Thyroid gland (tissue), 4 donors: ENCODE measurements at regions not wholly inside any gene's neighbourhood (a gene's known extent, or its start where the extent isn't known, plus 50 kb on each side); places are given as distances from the start of the nearest gene placed in this dataset.

Source experiments
- DNase-seq, 2 donors: peaks; one replicate each; pipeline ENCODE4 v3.0.0-alpha.2; 2019
- H3K27ac ChIP-seq, 3 donors: fragments of 200-600 bp; sonication (generic); 1 replicate in 2 of 3; 2 replicates in 1 of 3; pipeline ENCODE4 v1.5.1; 2016 to 2019; ENCODE audit warnings: mild to moderate bottlenecking in 1 of 3, moderate library complexity in 1 of 3
- H3K27me3 ChIP-seq: fragments of 200-600 bp; sonication (generic); one replicate; pipeline ENCODE4 v1.5.1; 2019
- H3K36me3 ChIP-seq, 2 donors: fragments of 200-600 bp; sonication (generic); one replicate each; pipeline ENCODE4 v1.5.1; 2016 to 2019
- H3K4me1 ChIP-seq, 2 donors: fragments of 200-600 bp; sonication (generic); one replicate each; pipeline ENCODE4 v1.5.1; 2017 to 2019
- H3K4me3 ChIP-seq, 3 donors: fragments of 200-600 bp; sonication (generic); replicated peaks in 1 of 3; 1 replicate in 2 of 3; 2 replicates in 1 of 3; pipeline ENCODE4 v1.5.1; 2016; ENCODE audit warnings: mild to moderate bottlenecking in 1 of 3
- H3K9me3 ChIP-seq: fragments of 200-600 bp; sonication (generic); one replicate; pipeline ENCODE4 v1.5.1; 2017
- POLR2A ChIP-seq, 2 donors: fragments of 450-650 bp; IDR thresholded peaks; one replicate each; pipeline ENCODE4 v1.6.1; 2017; ENCODE audit warnings: antibody characterized with exemption in 2 of 2, mild to moderate bottlenecking in 2 of 2, moderate library complexity in 1 of 2
- WGBS, 2 donors: methylation state at CpG; one replicate each; pipeline ENCODE4 v1.1.5; 2017; 5-methylcytosine and 5-hydroxymethylcytosine counted together
- intact Hi-C: fragments of 100-400 bp; cut with DNase I; formaldehyde crosslinking; loops from one replicate; pipeline ENCODE4 v1.15.1; 2023
- TF ChIP-seq, protein P1 (sequence below), 6 experiments: fragments of 200-600 bp in 3 of 6; fragments of 450-650 bp in 3 of 6; sonication (generic) in 3 of 6; IDR thresholded peaks; one replicate each; pipeline ENCODE4 v1.5.1; 2016 to 2019; ENCODE audit warnings: antibody characterized with exemption in 6 of 6, mild to moderate bottlenecking in 2 of 6, inconsistent platforms in 1 of 6, moderate library complexity in 1 of 6

- Histone ChIP-seq H3K4me3 (no peak overlapping the region), H3K4me1 (no peaks in the 10 kb centered on the region), H3K9me3 (no peaks in the 10 kb centered on the region), H3K27me3 (no peaks in the 10 kb centered on the region), H3K36me3 (no peaks in the 10 kb centered on the region), H3K27ac (no peak overlapping the region)
- TF ChIP-seq, protein P1, sequence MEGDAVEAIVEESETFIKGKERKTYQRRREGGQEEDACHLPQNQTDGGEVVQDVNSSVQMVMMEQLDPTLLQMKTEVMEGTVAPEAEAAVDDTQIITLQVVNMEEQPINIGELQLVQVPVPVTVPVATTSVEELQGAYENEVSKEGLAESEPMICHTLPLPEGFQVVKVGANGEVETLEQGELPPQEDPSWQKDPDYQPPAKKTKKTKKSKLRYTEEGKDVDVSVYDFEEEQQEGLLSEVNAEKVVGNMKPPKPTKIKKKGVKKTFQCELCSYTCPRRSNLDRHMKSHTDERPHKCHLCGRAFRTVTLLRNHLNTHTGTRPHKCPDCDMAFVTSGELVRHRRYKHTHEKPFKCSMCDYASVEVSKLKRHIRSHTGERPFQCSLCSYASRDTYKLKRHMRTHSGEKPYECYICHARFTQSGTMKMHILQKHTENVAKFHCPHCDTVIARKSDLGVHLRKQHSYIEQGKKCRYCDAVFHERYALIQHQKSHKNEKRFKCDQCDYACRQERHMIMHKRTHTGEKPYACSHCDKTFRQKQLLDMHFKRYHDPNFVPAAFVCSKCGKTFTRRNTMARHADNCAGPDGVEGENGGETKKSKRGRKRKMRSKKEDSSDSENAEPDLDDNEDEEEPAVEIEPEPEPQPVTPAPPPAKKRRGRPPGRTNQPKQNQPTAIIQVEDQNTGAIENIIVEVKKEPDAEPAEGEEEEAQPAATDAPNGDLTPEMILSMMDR (IDR thresholded peaks at IDR 0.05), result no peak
- no peak for TF ChIP-seq POLR2A (IDR thresholded peaks at IDR 0.05)
- intact Hi-C loops, result no loop called here
- 95 to 98% methylated on average over 2 of the region's 2 CpGs for WGBS, 2 donors
- no peak for DNase-seq
These were observed 168.4 kb upstream of the THUMPD2 start for GRCh38 chr2:39947294-39948015.

DNA sequence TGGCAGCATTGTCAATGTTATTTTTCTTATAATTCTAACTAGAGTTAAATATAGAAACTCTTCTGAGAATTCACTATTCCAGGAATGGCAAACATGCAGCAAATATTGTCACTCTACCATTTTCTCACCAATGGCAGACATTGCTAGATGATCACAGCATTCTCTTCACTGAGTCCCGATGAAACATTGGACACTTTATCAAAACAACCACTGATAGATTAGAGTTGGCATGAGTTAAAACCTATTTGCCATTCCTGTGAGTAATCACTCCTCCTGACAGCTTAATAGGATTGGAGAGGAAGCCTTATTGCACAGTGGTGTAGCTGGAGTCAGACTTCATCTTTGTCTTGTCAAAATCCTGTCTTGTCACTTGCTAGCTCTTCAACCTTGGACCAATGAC, 163.9 kb upstream of the THUMPD2 start:
- WGBS, 2 donors, result 57 to 59% methylated on average over 1 of the region's 1 CpG
- DNase-seq, result no peak
- no peak overlapping the region for H3K27ac ChIP-seq
- TF ChIP-seq, protein P1 (IDR thresholded peaks at IDR 0.05), result no peak
- TF ChIP-seq POLR2A (IDR thresholded peaks at IDR 0.05), result no peak
- no peaks in the 10 kb centered on the region for H3K9me3 ChIP-seq
- intact Hi-C loops, result no loop called here
- no peak overlapping the region for H3K4me3 ChIP-seq
- no peaks in the 10 kb centered on the region for H3K36me3 ChIP-seq
- H3K4me1 ChIP-seq, result no peaks in the 10 kb centered on the region
- H3K27me3 ChIP-seq, result no peaks in the 10 kb centered on the region

- Histone ChIP-seq H3K4me1 (no peaks in the 10 kb centered on the region), H3K4me3 (no peak overlapping the region), H3K36me3 (no peaks in the 10 kb centered on the region), H3K9me3 (no peaks in the 10 kb centered on the region), H3K27me3 (no peaks in the 10 kb centered on the region), H3K27ac (no peak overlapping the region)
- intact Hi-C loops, result no loop called here
- WGBS, 2 donors, result 78 to 91% methylated on average over 4 of the region's 4 CpGs
- TF ChIP-seq, protein P1 (IDR thresholded peaks at IDR 0.05), result no peak
- TF ChIP-seq POLR2A (IDR thresholded peaks at IDR 0.05), result no peak
- DNase-seq, result no peak
These were observed 159.2 kb upstream of the THUMPD2 start for GRCh38 chr2:39938035-39938835.

DNA sequence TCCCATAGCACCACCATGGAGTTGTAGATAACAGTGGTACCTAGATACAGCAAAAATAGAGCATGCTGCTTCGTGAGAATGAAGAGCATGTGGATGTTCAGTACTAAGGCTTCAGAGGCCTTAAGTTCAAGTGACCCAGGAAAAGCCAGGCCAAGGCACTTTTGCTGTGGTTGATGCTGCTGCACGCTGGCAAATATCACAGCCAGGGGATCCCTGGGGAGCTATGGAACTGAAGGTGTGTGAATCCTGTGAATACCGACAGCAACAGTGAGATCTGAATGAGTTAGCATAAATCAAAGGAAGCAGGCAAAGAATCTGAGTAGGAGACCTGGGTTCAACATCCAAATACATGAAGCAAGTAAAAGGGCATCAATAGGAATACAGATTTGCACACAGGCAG, 158.6 kb upstream of the THUMPD2 start:
- Histone ChIP-seq H3K27me3 (no peaks in the 10 kb centered on the region), H3K27ac (no peak overlapping the region), H3K4me3 (no peak overlapping the region), H3K4me1 (no peaks in the 10 kb centered on the region), H3K9me3 (no peaks in the 10 kb centered on the region), H3K36me3 (no peaks in the 10 kb centered on the region)
- WGBS, 2 donors, result 76 to 84% methylated on average over 3 of the region's 3 CpGs
- TF ChIP-seq, protein P1 (IDR thresholded peaks at IDR 0.05), result no peak
- TF ChIP-seq POLR2A (IDR thresholded peaks at IDR 0.05), result no peak
- intact Hi-C loops, result no loop called here
- DNase-seq, result no peak

- Histone ChIP-seq H3K27me3 (no peaks in the 10 kb centered on the region), H3K27ac (no peak overlapping the region), H3K36me3 (no peaks in the 10 kb centered on the region), H3K4me1 (no peaks in the 10 kb centered on the region), H3K4me3 (no peak overlapping the region), H3K9me3 (no peaks in the 10 kb centered on the region)
- no peak for DNase-seq
- TF ChIP-seq POLR2A (IDR thresholded peaks at IDR 0.05), result no peak
- TF ChIP-seq, protein P1 (IDR thresholded peaks at IDR 0.05), result no peak
- 86 to 100% methylated on average over 1 of the region's 1 CpG for WGBS, 2 donors
- intact Hi-C loops, result no loop called here
These were observed 155.8 kb upstream of the THUMPD2 start for GRCh38 chr2:39934851-39935250.
